ENCODE measurements at regions not wholly inside any gene's neighbourhood (a gene's known extent, or its start where the extent isn't known, plus 50 kb on each side); places are given as distances from the start of the nearest gene placed in this dataset.

GRCh38 chr9:80012557-80013330, 441.0 kb downstream of the TLE4 start:
- no peak for TF ChIP-seq CTCF (IDR thresholded peaks at IDR 0.05; ENCODE audit: insufficient read depth, low read length, poor library complexity, severe bottlenecking)
- no peak for TF ChIP-seq EZH2phosphoT487 (conservative IDR thresholded peaks at IDR 0.05; ENCODE audit: low read length)
